GM23338 (cell line): ENCODE measurements at regions not wholly inside any gene's neighbourhood (a gene's known extent, or its start where the extent isn't known, plus 50 kb on each side); places are given as distances from the start of the nearest gene placed in this dataset.
A peak's percentile ranks its signal among the peaks of the same experiment; 100 is the strongest.

Source experiments
- ATAC-seq: fragments of 200-7000 bp; cut with Tn5 transposase; 3 replicates; pipeline ENCODE4 v1.9.1; 2020
- DNase-seq: peaks from one replicate; pipeline ENCODE4 v3.0.0-alpha.2; 2015; ENCODE audit warnings: low spot score
- H2AFZ ChIP-seq: fragments of 200-600 bp; sonication (generic); 2 replicates; pipeline ENCODE4 v1.8.0; 2016; ENCODE audit warnings: antibody characterized with exemption, mild to moderate bottlenecking, moderate library complexity
- H3F3A ChIP-seq: fragments of 200-600 bp; sonication (generic); replicated peaks from 2 replicates; pipeline ENCODE4 v1.8.0; 2017; ENCODE audit warnings: antibody characterized with exemption, mixed run types, low read depth
- H3K27ac ChIP-seq: fragments of 200-600 bp; sonication (generic); 2 replicates; pipeline ENCODE4 v1.6.1; 2016; ENCODE audit warnings: low read depth
- H3K27me3 ChIP-seq: fragments of 200-600 bp; sonication (generic); 2 replicates; pipeline ENCODE4 v1.8.0; 2016; ENCODE audit warnings: mild to moderate bottlenecking, mixed run types, moderate library complexity; ENCODE audit not compliant: insufficient read depth
- H3K36me3 ChIP-seq: fragments of 200-600 bp; sonication (generic); 2 replicates; pipeline ENCODE4 v1.8.0; 2016; ENCODE audit warnings: mild to moderate bottlenecking; ENCODE audit not compliant: insufficient read depth
- H3K4me1 ChIP-seq: fragments of 200-600 bp; sonication (generic); 2 replicates; pipeline ENCODE4 v1.8.0; 2016; ENCODE audit warnings: mild to moderate bottlenecking, moderate library complexity; ENCODE audit not compliant: insufficient read depth
- H3K4me2 ChIP-seq: fragments of 200-600 bp; sonication (generic); 2 replicates; pipeline ENCODE4 v1.7.1; 2017; ENCODE audit warnings: mixed run types
- H3K4me3 ChIP-seq: fragments of 200-600 bp; sonication (generic); 2 replicates; pipeline ENCODE4 v1.6.1; 2016; ENCODE audit warnings: mixed run types
- H3K79me2 ChIP-seq: fragments of 200-600 bp; sonication (generic); replicated peaks from 2 replicates; pipeline ENCODE4 v1.8.0; 2017; ENCODE audit warnings: mild to moderate bottlenecking; ENCODE audit not compliant: insufficient read depth
- H3K9me2 ChIP-seq: fragments of 200-600 bp; sonication (generic); 2 replicates; pipeline ENCODE4 v1.8.0; 2017; ENCODE audit not compliant: insufficient read depth
- H4K20me1 ChIP-seq: fragments of 200-600 bp; sonication (generic); replicated peaks from 2 replicates; pipeline ENCODE4 v1.8.0; 2017; ENCODE audit warnings: mild to moderate bottlenecking; ENCODE audit not compliant: insufficient read depth
- H3K27ac Mint-ChIP-seq: 2 replicates; pipeline ENCODE4 v1.8.0; 2020; ENCODE audit warnings: inconsistent platforms, mild to moderate bottlenecking, moderate library complexity, mixed read lengths
- H3K27me3 Mint-ChIP-seq: 3 replicates; pipeline ENCODE4 v1.8.0; 2022; ENCODE audit warnings: low read depth, mild to moderate bottlenecking, moderate library complexity, mixed read lengths, inconsistent platforms; ENCODE audit not compliant: insufficient read depth, poor library complexity
- H3K36me3 Mint-ChIP-seq: 3 replicates; pipeline ENCODE4 v1.8.0; 2021; ENCODE audit warnings: low read depth, mild to moderate bottlenecking, inconsistent platforms, moderate library complexity, mixed read lengths
- H3K4me1 Mint-ChIP-seq: 3 replicates; pipeline ENCODE4 v1.8.0; 2020; ENCODE audit warnings: mild to moderate bottlenecking, inconsistent platforms, mixed read lengths
- H3K4me3 Mint-ChIP-seq: 3 replicates; pipeline ENCODE4 v1.8.0; 2021; ENCODE audit warnings: moderate library complexity, mild to moderate bottlenecking, inconsistent platforms, mixed read lengths
- H3K9me3 Mint-ChIP-seq: 3 replicates; pipeline ENCODE4 v1.8.0; 2020; ENCODE audit warnings: moderate library complexity, mild to moderate bottlenecking, inconsistent platforms, mixed read lengths
- CTCF ChIP-seq, 2 experiments: fragments of 200-600 bp in 1 of 2; sonication (generic) in 1 of 2; conservative IDR thresholded peaks; 2 replicates each; pipeline versions ENCODE4 v1.5.1 to v1.6.1; 2016 to 2017; ENCODE audit warnings: antibody characterized with exemption in 2 of 2, low read depth in 2 of 2, mild to moderate bottlenecking in 2 of 2, moderate library complexity in 1 of 2
- JUNB ChIP-seq: IDR thresholded peaks from one replicate; pipeline ENCODE4 v1.6.1; 2016; ENCODE audit warnings: antibody characterized with exemption; ENCODE audit not compliant: unreplicated experiment
- NANOG ChIP-seq: IDR thresholded peaks from 2 replicates; pipeline ENCODE4 v1.6.1; 2016; ENCODE audit warnings: antibody characterized with exemption, borderline replicate concordance
- POLR2AphosphoS5 ChIP-seq: IDR thresholded peaks from 2 replicates; pipeline ENCODE4 v1.6.1; 2016; ENCODE audit warnings: antibody characterized with exemption, low read depth
- STAT1 ChIP-seq: IDR thresholded peaks from one replicate; pipeline ENCODE4 v1.6.1; 2016; ENCODE audit warnings: antibody characterized with exemption; ENCODE audit not compliant: unreplicated experiment
- ZNF114 ChIP-seq: fragments of 250-450 bp; sonication (Bioruptor Pico); IDR thresholded peaks from 2 replicates; pipeline ENCODE4 v1.5.0; 2020; ENCODE audit warnings: mild to moderate bottlenecking, moderate library complexity
- ZNF462 ChIP-seq: fragments of 250-450 bp; sonication (Bioruptor Pico); IDR thresholded peaks from 2 replicates; pipeline ENCODE4 v1.5.0; 2020; ENCODE audit warnings: mild to moderate bottlenecking, moderate library complexity

- peak; percentile 33; the same call in 1 of the 2 replicates for TF ChIP-seq ZNF462 (CRISPR knock-in tag)
- TF ChIP-seq STAT1, result no peak
- no peak for TF ChIP-seq POLR2AphosphoS5
- TF ChIP-seq CTCF (conservative IDR thresholded peaks at IDR 0.05; ENCODE audit: low read depth in 2 of 2), result peak; percentile 74 to 88
- TF ChIP-seq ZNF114 (CRISPR knock-in tag), result no peak
Measured at GRCh38 chr6:102798636-102799035, 1405.1 kb downstream of the GRIK2 start (continued).

GRCh38 chr6:102793752-102794151, 1400.2 kb downstream of the GRIK2 start:
- Mint-ChIP-seq H3K9me3 (no peaks in the 10 kb centered on the region), H3K27ac (no peak overlapping the region), H3K4me3 (no peak overlapping the region), H3K36me3 (no peaks in the 10 kb centered on the region), H3K4me1 (no peaks in the 10 kb centered on the region), H3K27me3 (no peaks in the 10 kb centered on the region)
- no peaks in the 10 kb centered on the region for H3K36me3 ChIP-seq
- H3K4me2 ChIP-seq, result no peak overlapping the region
- no peaks in the 10 kb centered on the region for H3K27me3 ChIP-seq
- H3K79me2 ChIP-seq, result no peaks in the 10 kb centered on the region
- no peaks in the 10 kb centered on the region for H3F3A ChIP-seq
- no peaks in the 10 kb centered on the region for H3K4me1 ChIP-seq
- no peaks in the 10 kb centered on the region for H3K9me2 ChIP-seq
- no peak for ATAC-seq
- no peak for DNase-seq
- no peak overlapping the region for H2AFZ ChIP-seq
- no peaks in the 10 kb centered on the region for H4K20me1 ChIP-seq
- H3K27ac ChIP-seq, result no peak overlapping the region
- no peak overlapping the region for H3K4me3 ChIP-seq
- TF ChIP-seq JUNB (no peak), NANOG (no peak), POLR2AphosphoS5 (no peak), ZNF114 (CRISPR knock-in tag) (no peak), ZNF462 (CRISPR knock-in tag) (no peak)
